CD4-positive, alpha-beta memory T cell (primary cell): ENCODE measurements at regions not wholly inside any gene's neighbourhood (a gene's known extent, or its start where the extent isn't known, plus 50 kb on each side); places are given as distances from the start of the nearest gene placed in this dataset.

Experiments
- CTCF ChIA-PET: fragments of 350-600 bp; sonication (Branson Sonifier 250); formaldehyde crosslinking; loops from one replicate; lab custom pipeline; 2021; ENCODE audit warnings: inconsistent platforms; ENCODE audit not compliant: partially characterized antibody; lab: Charles Lee
- POLR2A ChIA-PET: fragments of 350-600 bp; sonication (Branson Sonifier 250); formaldehyde crosslinking; loops from one replicate; lab custom pipeline; 2021; ENCODE audit not compliant: partially characterized antibody; lab: Charles Lee
- DNase-seq, 5 donors: peaks; one replicate each; pipeline versions ENCODE4 v3.0.0 to v3.0.0-alpha.2; 2020 to 2022; ENCODE audit warnings: mixed read lengths in 1 of 5
- H3K27ac ChIP-seq: one replicate; pipeline ENCODE4 v1.7.0; 2013; ENCODE audit warnings: low read depth, low read length
- H3K27me3 ChIP-seq: 2 replicates; pipeline ENCODE4 v1.7.0; 2013; ENCODE audit warnings: mild to moderate bottlenecking, low read length, moderate library complexity; ENCODE audit not compliant: insufficient read depth
- H3K36me3 ChIP-seq: 2 replicates; pipeline ENCODE4 v1.7.0; 2013; ENCODE audit warnings: mild to moderate bottlenecking, low read length, moderate library complexity; ENCODE audit not compliant: insufficient read depth
- H3K4me1 ChIP-seq: 2 replicates; pipeline ENCODE4 v1.7.0; 2013; ENCODE audit warnings: mild to moderate bottlenecking, low read length, moderate library complexity; ENCODE audit not compliant: insufficient read depth
- H3K4me3 ChIP-seq, 2 donors: one replicate each; pipeline ENCODE4 v1.7.0; 2013; ENCODE audit warnings: low read length in 2 of 2, mild to moderate bottlenecking in 1 of 2
- H3K9me3 ChIP-seq, 2 donors: one replicate each; pipeline ENCODE4 v1.7.0; 2013; ENCODE audit warnings: low read length in 2 of 2, control low read depth in 1 of 2; ENCODE audit not compliant: control insufficient read depth in 1 of 2
- H3K27ac Mint-ChIP-seq, 7 donors: one replicate each; pipeline ENCODE4 v1.8.0; 2020 to 2021; ENCODE audit warnings: mixed read lengths in 7 of 7, mild to moderate bottlenecking in 6 of 7, inconsistent platforms in 3 of 7, moderate library complexity in 3 of 7
- H3K27me3 Mint-ChIP-seq, 2 donors: one replicate each; pipeline ENCODE4 v1.8.0; 2020 to 2021; ENCODE audit warnings: mixed read lengths in 2 of 2
- H3K36me3 Mint-ChIP-seq, 2 donors: one replicate each; pipeline ENCODE4 v1.8.0; 2020 to 2021; ENCODE audit warnings: mixed read lengths in 2 of 2, inconsistent platforms in 1 of 2, mild to moderate bottlenecking in 1 of 2
- H3K4me1 Mint-ChIP-seq, 4 donors: one replicate each; pipeline ENCODE4 v1.8.0; 2020 to 2021; ENCODE audit warnings: mixed read lengths in 4 of 4, mild to moderate bottlenecking in 1 of 4
- H3K4me3 Mint-ChIP-seq, 8 donors: one replicate each; pipeline ENCODE4 v1.8.0; 2020 to 2021; ENCODE audit warnings: mixed read lengths in 8 of 8, mild to moderate bottlenecking in 7 of 8, moderate library complexity in 6 of 8, inconsistent platforms in 3 of 8
- H3K9me3 Mint-ChIP-seq, 8 donors: one replicate each; pipeline ENCODE4 v1.8.0; 2020 to 2021; ENCODE audit warnings: mixed read lengths in 8 of 8, mild to moderate bottlenecking in 5 of 8, inconsistent platforms in 3 of 8, moderate library complexity in 1 of 8
- intact Hi-C: fragments of 100-400 bp; cut with micrococcal nuclease; formaldehyde crosslinking; loops from one replicate; pipeline ENCODE4 v1.15.1; 2023

DNA sequence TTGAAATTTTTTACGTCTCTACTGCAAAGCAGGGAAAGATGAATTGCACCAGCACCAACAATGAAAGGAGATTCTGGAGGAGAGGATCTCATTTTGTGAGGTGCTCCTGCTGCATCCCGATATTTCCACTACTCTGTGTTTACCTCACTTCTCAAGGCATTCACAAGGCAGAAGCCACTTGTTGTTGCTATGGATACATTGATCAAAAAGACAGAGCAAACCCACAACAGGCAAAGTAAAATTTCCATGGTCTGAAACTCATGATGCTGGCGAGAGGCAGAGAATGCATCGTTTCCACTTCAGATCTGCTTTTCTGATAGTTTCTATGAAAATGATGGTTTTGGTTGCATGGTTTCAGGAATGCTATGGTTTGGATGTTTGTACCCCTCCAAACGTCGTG, 323.3 kb downstream of the ASMT start:
- no peaks in the 10 kb centered on the region for H3K36me3 ChIP-seq
- H3K27ac ChIP-seq = no peak overlapping the region
- Mint-ChIP-seq H3K27ac (no peak overlapping the region), H3K4me1 (no peaks in the 10 kb centered on the region), H3K36me3 (peaks cover 0 to 3% of the 10 kb centered on the region in 2 donors), H3K27me3 (no peaks in the 10 kb centered on the region), H3K9me3 (peaks cover 7 to 19% (median 10%) of the 10 kb centered on the region in 8 donors), H3K4me3 (no peak overlapping the region)
- ChIA-PET CTCF (no interaction called here), POLR2A (no interaction called here)
- no peaks in the 10 kb centered on the region for H3K27me3 ChIP-seq
- H3K4me1 ChIP-seq = no peaks in the 10 kb centered on the region
- intact Hi-C loops = no loop called here
- H3K9me3 ChIP-seq = no peaks in the 10 kb centered on the region
- no peak for DNase-seq
- H3K4me3 ChIP-seq = no peak overlapping the region

GRCh38 chrX:1941321-1941720, 326.5 kb downstream of the ASMT start:
- CTCF ChIA-PET = no interaction called here
- H3K9me3 Mint-ChIP-seq = peaks cover 7 to 19% (median 10%) of the 10 kb centered on the region in 8 donors

DNA sequence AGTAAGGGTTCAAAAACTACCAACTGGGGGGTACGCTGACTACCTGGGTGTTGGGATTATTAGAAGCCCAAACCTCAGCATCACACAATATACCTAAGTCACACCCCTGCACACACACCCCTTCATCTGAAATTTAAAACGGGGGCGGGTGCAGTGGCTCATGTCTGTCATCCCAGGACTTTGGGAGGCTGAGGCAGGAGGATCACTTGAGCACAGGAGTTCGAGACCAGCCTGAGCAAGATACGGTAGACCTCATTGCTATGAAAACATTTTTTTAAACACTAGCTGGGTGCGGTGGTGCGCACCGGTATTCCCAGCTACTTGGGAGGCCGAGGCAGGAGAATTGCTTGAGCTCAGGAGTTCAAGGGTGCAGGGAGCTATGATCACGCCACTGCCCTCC, 331.0 kb downstream of the ASMT start:
- DNase-seq = no peak
- Histone ChIP-seq H3K4me3 (no peak overlapping the region), H3K27ac (no peak overlapping the region)

More at GRCh38 chrX:1941321-1941720, 326.5 kb downstream of the ASMT start:
- H3K4me3 ChIP-seq = no peak overlapping the region
- H3K4me3 Mint-ChIP-seq = no peak overlapping the region
- no peaks in the 10 kb centered on the region for H3K9me3 ChIP-seq
- no peaks in the 10 kb centered on the region for H3K36me3 ChIP-seq
- no peak overlapping the region for H3K27ac Mint-ChIP-seq
- intact Hi-C loops = no loop called here
- no peaks in the 10 kb centered on the region for H3K27me3 Mint-ChIP-seq
- H3K36me3 Mint-ChIP-seq = peaks cover 0 to 3% of the 10 kb centered on the region in 2 donors
- POLR2A ChIA-PET = no interaction called here
- H3K27me3 ChIP-seq = no peaks in the 10 kb centered on the region
- DNase-seq = no peak
- no peak overlapping the region for H3K27ac ChIP-seq
- no peaks in the 10 kb centered on the region for H3K4me1 Mint-ChIP-seq
- H3K4me1 ChIP-seq = no peaks in the 10 kb centered on the region

DNA sequence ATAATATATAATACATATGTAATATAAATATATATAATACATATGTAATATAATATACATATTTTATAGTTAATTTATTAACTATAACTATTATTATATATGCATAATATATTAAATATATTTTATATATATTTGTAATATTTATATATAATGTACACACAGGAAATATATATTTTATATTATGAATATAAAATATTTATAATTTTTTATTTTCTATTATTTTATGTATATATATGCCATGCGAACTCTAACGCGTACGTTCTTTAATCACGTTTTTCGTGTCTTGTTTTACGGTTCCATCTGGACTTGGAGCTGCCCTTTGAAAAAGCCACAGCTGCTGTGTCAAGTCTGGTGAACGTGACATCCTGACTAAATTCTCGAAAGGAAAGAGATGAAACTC, 332.1 kb downstream of the ASMT start:
- no peaks in the 10 kb centered on the region for H3K27me3 ChIP-seq
- Mint-ChIP-seq H3K9me3 (peaks cover 0 to 2% (median 0%) of the 10 kb centered on the region in 8 donors), H3K4me3 (no peak overlapping the region), H3K27ac (no peak overlapping the region), H3K4me1 (no peaks in the 10 kb centered on the region), H3K36me3 (no peaks in the 10 kb centered on the region), H3K27me3 (no peaks in the 10 kb centered on the region)
- DNase-seq = no peak
- no peaks in the 10 kb centered on the region for H3K4me1 ChIP-seq
- H3K9me3 ChIP-seq = no peaks in the 10 kb centered on the region
- intact Hi-C loops = no loop called here
- no peak overlapping the region for H3K27ac ChIP-seq
- ChIA-PET POLR2A (no interaction called here), CTCF (no interaction called here)
- H3K36me3 ChIP-seq = no peaks in the 10 kb centered on the region
- no peak overlapping the region for H3K4me3 ChIP-seq

More for the DNA sequence above, 331.0 kb downstream of the ASMT start:
- no peak overlapping the region for H3K4me3 Mint-ChIP-seq
- Histone ChIP-seq H3K36me3 (no peaks in the 10 kb centered on the region), H3K9me3 (no peaks in the 10 kb centered on the region), H3K4me1 (no peaks in the 10 kb centered on the region), H3K27me3 (no peaks in the 10 kb centered on the region)
- no peaks in the 10 kb centered on the region for H3K27me3 Mint-ChIP-seq
- no peak overlapping the region for H3K27ac Mint-ChIP-seq
- no peaks in the 10 kb centered on the region for H3K4me1 Mint-ChIP-seq
- POLR2A ChIA-PET = no interaction called here
- no peaks in the 10 kb centered on the region for H3K36me3 Mint-ChIP-seq
- intact Hi-C loops = no loop called here
- CTCF ChIA-PET = no interaction called here
- H3K9me3 Mint-ChIP-seq = peaks cover 0 to 5% (median 0%) of the 10 kb centered on the region in 8 donors
